ENCODE measurements at regions not wholly inside any gene's neighbourhood (a gene's known extent, or its start where the extent isn't known, plus 50 kb on each side); places are given as distances from the start of the nearest gene placed in this dataset.

GRCh38 chr3:21847005-21847404 lies 96.0 kb upstream of the ZNF385D start:
- CTCF ChIA-PET (ENCODE audit: partially characterized antibody): no interaction called here
- no peaks in the 10 kb centered on the region for H3K36me3 ChIP-seq (ENCODE audit: control insufficient read depth in 2 of 4, insufficient read depth in 4 of 4, low read length in 3 of 4)

More at GRCh38 chr3:21847005-21847404, 96.0 kb upstream of the ZNF385D start:
- H3K4me1 ChIP-seq (replicated peaks in 1 of 4; ENCODE audit: control insufficient read depth in 3 of 4, insufficient read depth in 4 of 4, low read length in 3 of 4): no peaks in the 10 kb centered on the region
- no peak for FAIRE-seq
- 94% methylated on average over 2 of the region's 2 CpGs; no CpG with 5 or more reads in 1 of the 2 experiments for WGBS, 2 experiments (ENCODE audit: extremely low coverage in 1 of 2, insufficient coverage in 1 of 2, insufficient read length in 1 of 2, insufficient replicate concordance in 2 of 2, low coverage in 1 of 2, low lambda C conversion rate in 2 of 2, missing lambda C conversion rate in 1 of 2)
- no peak overlapping the region for H3K56ac ChIP-seq (replicated peaks; ENCODE audit: insufficient read length, low read depth, low read length)
- no peaks in the 10 kb centered on the region for H3K9me3 ChIP-seq (ENCODE audit: insufficient read depth in 2 of 2, low read depth in 1 of 2, low read length in 1 of 2)
- no peak for TF ChIP-seq ATF2 (IDR thresholded peaks at IDR 0.05; ENCODE audit: low read length)
- no peak for TF ChIP-seq CHD1 (IDR thresholded peaks at IDR 0.05; ENCODE audit: low read depth, low read length)
- TF ChIP-seq CHD2 (IDR thresholded peaks at IDR 0.05; ENCODE audit: low read length): no peak
- TF ChIP-seq RFX5 (IDR thresholded peaks at IDR 0.05; ENCODE audit: borderline replicate concordance, low read depth, low read length): no peak
- TF ChIP-seq BRCA1 (IDR thresholded peaks at IDR 0.05; ENCODE audit: low read depth, low read length): no peak
- TF ChIP-seq RBBP5 (IDR thresholded peaks at IDR 0.05; ENCODE audit: borderline replicate concordance, low read depth, low read length): no peak
- no peak for TF ChIP-seq CREB1 (IDR thresholded peaks at IDR 0.05)
- no peak for TF ChIP-seq HDAC2 (IDR thresholded peaks at IDR 0.05; ENCODE audit: borderline replicate concordance in 1 of 2, low read depth in 2 of 2, low read length in 2 of 2)
- TF ChIP-seq MAX (IDR thresholded peaks at IDR 0.05): no peak
- TF ChIP-seq RNF2 (IDR thresholded peaks at IDR 0.05; ENCODE audit: borderline replicate concordance, low read depth, low read length, missing control alignments, poor library complexity, severe bottlenecking): no peak
- TF ChIP-seq PHF8 (conservative IDR thresholded peaks at IDR 0.05; ENCODE audit: low read depth, low read length): no peak
- TF ChIP-seq POLR2AphosphoS5 (IDR thresholded peaks at IDR 0.05; ENCODE audit: low read depth, low read length): no peak
- TF ChIP-seq CEBPB (IDR thresholded peaks at IDR 0.05; ENCODE audit: low read depth, low read length): no peak
- DNase-seq (ENCODE audit: low read depth in 1 of 2, low spot score in 2 of 2): no peak
- no peaks in the 10 kb centered on the region for H3K23me2 ChIP-seq (ENCODE audit: low read depth, low read length)
- H2BK20ac ChIP-seq (ENCODE audit: low read length): no peak overlapping the region
- no peaks in the 10 kb centered on the region for H4K20me1 ChIP-seq (replicated peaks in 1 of 2; ENCODE audit: control insufficient read depth in 1 of 2, insufficient read depth in 2 of 2, low read length in 2 of 2)
- H3K4me2 ChIP-seq (ENCODE audit: insufficient read depth in 1 of 2, low read depth in 2 of 2, low read length in 2 of 2): no peak overlapping the region
- H2BK5ac ChIP-seq (ENCODE audit: low read depth, low read length): no peak overlapping the region
- POLR2A ChIA-PET (ENCODE audit: partially characterized antibody): no interaction called here
- no peak overlapping the region for H2BK15ac ChIP-seq (ENCODE audit: low read length)
- H3K4ac ChIP-seq (replicated peaks; ENCODE audit: insufficient read length, low read depth, low read length): no peak overlapping the region
- no peak overlapping the region for H3K23ac ChIP-seq (ENCODE audit: insufficient read length)
- H4K5ac ChIP-seq (ENCODE audit: insufficient read length, low read depth, low read length): no peak overlapping the region
- no peaks in the 10 kb centered on the region for H3K79me1 ChIP-seq (ENCODE audit: low read depth, low read length)
- H3K9ac ChIP-seq (replicated peaks in 1 of 4; ENCODE audit: extremely low read depth in 1 of 4, low read depth in 3 of 4, low read length in 3 of 4): no peak overlapping the region
- H2BK12ac ChIP-seq (ENCODE audit: low read depth, low read length): no peak overlapping the region
- H3K27me3 ChIP-seq (replicated peaks in 1 of 4; ENCODE audit: control insufficient read depth in 3 of 4, extremely low read depth in 1 of 4, insufficient read depth in 3 of 4, low read length in 3 of 4): no peaks in the 10 kb centered on the region
- H2AFZ ChIP-seq (ENCODE audit: low read length): no peak overlapping the region
- H3K27ac ChIP-seq (ENCODE audit: low read depth, low read length): no peak overlapping the region
- H4K91ac ChIP-seq (replicated peaks; ENCODE audit: insufficient read length, low read length): no peak overlapping the region
- H3K4me3 ChIP-seq (ENCODE audit: extremely low read depth in 1 of 4, insufficient read depth in 2 of 4, low read depth in 3 of 4, low read length in 4 of 4): no peak overlapping the region
- H3K14ac ChIP-seq (ENCODE audit: insufficient read length): no peak overlapping the region
- no peaks in the 10 kb centered on the region for H3K79me2 ChIP-seq (ENCODE audit: control insufficient read depth in 1 of 2, insufficient read depth in 2 of 2, low read length in 2 of 2)
- no peak overlapping the region for H2AK5ac ChIP-seq (ENCODE audit: low read depth, low read length)
- H4K8ac ChIP-seq (ENCODE audit: extremely low read depth, insufficient read depth, low read length): no peak overlapping the region
- H3K18ac ChIP-seq (ENCODE audit: extremely low read depth, low read length): no peak overlapping the region
- H2BK120ac ChIP-seq (replicated peaks; ENCODE audit: low read depth, low read length): no peak overlapping the region

Measured in H1 (cell line).